ENCODE measurements at regions not wholly inside any gene's neighbourhood (a gene's known extent, or its start where the extent isn't known, plus 50 kb on each side); places are given as distances from the start of the nearest gene placed in this dataset.

DNA sequence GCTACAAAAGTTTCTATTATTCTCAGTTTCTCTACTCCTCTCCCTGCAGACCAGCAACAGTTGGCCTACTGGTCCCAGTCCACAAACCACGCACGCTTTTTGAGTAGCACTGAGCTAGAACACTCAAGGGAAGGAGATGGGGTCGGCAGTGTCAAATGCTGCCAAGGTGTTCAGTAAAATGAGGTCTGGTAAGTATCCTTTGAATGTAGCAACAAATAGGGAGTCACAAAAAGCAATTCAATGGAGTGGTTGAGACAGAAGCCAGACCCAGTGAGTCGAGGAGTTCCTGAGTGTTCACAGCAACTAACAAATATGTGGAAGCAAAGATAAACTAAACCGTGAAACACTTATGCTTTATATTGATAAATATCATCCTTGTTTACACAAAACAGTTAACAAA, 355.7 kb downstream of the MID1IP1 start:
- peak overlapping the region; percentile 38 for H3K27ac ChIP-seq
- H3K4me3 ChIP-seq, result no peak overlapping the region
- no peaks in the 10 kb centered on the region for H3K9me3 ChIP-seq (ENCODE audit: low read depth)
- TF ChIP-seq, protein P1, sequence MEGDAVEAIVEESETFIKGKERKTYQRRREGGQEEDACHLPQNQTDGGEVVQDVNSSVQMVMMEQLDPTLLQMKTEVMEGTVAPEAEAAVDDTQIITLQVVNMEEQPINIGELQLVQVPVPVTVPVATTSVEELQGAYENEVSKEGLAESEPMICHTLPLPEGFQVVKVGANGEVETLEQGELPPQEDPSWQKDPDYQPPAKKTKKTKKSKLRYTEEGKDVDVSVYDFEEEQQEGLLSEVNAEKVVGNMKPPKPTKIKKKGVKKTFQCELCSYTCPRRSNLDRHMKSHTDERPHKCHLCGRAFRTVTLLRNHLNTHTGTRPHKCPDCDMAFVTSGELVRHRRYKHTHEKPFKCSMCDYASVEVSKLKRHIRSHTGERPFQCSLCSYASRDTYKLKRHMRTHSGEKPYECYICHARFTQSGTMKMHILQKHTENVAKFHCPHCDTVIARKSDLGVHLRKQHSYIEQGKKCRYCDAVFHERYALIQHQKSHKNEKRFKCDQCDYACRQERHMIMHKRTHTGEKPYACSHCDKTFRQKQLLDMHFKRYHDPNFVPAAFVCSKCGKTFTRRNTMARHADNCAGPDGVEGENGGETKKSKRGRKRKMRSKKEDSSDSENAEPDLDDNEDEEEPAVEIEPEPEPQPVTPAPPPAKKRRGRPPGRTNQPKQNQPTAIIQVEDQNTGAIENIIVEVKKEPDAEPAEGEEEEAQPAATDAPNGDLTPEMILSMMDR (IDR thresholded peaks at IDR 0.05; ENCODE audit: low read depth, low read length), result no peak
- peaks cover 33% of the 10 kb centered on the region for H3K4me1 ChIP-seq (ENCODE audit: low read depth)
- H3K27me3 ChIP-seq, result no peaks in the 10 kb centered on the region
- no peaks in the 10 kb centered on the region for H3K36me3 ChIP-seq
- DNase-seq (ENCODE audit: low read depth in 1 of 2, low spot score in 1 of 2), result peak in 1 of 2 donors; percentile 81

DNA sequence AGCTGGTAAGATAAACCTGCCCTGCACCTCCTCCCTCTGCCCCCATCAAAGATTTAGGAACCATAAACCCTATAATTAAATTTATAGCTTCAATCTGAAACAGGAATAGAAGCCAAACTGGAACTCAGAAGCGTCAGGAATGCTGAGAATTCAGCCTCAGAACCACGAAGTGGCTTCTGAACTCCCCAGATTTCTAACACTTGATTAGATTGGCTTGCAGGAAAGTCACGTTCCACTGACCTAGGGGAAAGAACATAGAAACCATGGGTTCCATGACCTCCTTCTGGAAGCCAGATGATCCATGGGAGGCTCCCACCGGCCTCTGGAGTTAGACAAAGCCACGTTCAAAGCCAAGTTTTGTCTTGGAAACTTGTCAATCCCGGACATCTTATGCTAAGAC, 356.5 kb downstream of the MID1IP1 start:
- DNase-seq (ENCODE audit: low read depth in 1 of 2, low spot score in 1 of 2), result no peak
- no peak overlapping the region for H3K4me3 ChIP-seq
- no peaks in the 10 kb centered on the region for H3K36me3 ChIP-seq
- no peak overlapping the region for H3K27ac ChIP-seq
- H3K4me1 ChIP-seq (ENCODE audit: low read depth), result peaks cover 27% of the 10 kb centered on the region
- TF ChIP-seq, protein P1 (IDR thresholded peaks at IDR 0.05; ENCODE audit: low read depth, low read length), result no peak
- no peaks in the 10 kb centered on the region for H3K9me3 ChIP-seq (ENCODE audit: low read depth)
- no peaks in the 10 kb centered on the region for H3K27me3 ChIP-seq

DNA sequence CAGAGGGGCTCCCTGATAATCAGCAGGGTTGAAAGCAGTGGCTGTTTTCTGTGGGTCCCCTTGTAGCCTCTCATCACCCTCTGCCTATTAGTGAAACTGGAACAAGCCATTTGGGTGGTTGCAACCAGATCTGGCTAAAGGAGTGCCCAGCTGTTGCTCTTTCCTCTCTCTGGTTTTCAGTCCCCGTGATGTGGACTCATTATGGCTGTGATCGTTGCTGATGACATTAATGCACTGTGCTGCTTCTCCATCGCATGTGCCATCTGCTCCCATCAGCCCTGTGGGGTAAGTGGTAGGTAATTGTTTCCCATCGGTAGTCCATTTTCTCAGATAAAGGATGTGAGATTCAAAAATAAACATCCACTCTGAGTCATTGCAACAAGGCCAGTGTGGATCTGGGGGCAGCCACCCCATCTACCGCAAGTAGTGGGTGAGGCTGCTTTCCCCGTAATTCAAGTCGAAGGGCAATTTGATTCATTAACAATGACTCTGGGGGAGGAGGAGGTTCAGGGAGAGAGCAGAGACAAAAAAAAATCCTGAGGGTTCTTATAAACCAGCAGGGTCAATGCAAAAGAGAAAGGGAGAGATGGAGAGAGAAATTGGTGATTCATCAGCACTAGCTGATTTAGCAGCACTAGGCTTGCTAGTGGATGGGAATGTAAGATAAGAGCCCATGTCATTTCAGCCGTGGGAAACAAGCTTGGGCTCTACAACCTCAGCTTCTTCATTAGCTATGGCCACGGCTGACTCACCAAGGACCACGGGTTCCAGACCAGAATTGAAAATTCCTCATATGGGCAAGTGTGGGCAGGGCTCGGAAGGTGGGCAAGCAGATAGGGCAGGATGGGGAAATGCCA, 357.8 kb downstream of the MID1IP1 start:
- peaks cover 21% of the 10 kb centered on the region for H3K4me1 ChIP-seq (ENCODE audit: low read depth)
- TF ChIP-seq, protein P1 (IDR thresholded peaks at IDR 0.05; ENCODE audit: low read depth, low read length), result no peak
- no peaks in the 10 kb centered on the region for H3K27me3 ChIP-seq
- H3K4me3 ChIP-seq, result no peak overlapping the region
- peak in 1 of 2 donors; percentile 55 for DNase-seq (ENCODE audit: low read depth in 1 of 2, low spot score in 1 of 2)
- H3K36me3 ChIP-seq, result no peaks in the 10 kb centered on the region
- no peak overlapping the region for H3K27ac ChIP-seq
- H3K9me3 ChIP-seq (ENCODE audit: low read depth), result no peaks in the 10 kb centered on the region

DNA sequence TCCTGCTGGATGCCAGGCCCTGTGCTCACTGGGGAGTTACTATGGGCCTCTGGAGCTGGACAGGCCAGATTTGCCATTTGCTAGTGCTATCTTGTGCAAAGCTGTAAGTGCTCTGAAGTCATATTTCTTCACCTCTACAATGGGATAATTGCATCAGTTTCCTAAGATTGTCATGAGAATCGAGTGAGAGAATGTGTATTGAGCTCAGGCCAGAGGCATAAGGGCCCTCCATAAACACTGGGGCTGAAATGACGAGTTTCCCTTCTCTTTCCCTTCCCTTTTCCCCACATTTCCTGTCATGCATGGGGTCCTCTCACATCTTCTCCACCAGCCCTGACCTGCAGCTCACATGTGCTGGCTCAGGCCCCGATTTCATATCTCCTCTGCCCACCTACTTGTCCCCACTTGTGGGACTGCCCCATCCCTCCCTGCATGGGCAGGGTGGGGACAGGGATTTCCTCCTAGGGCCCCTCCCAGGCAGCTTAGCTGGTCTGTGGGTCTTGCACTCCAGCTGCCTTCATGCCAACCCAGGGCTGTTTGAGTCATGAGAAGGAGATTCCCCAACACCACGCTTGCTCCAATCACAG, 358.8 kb downstream of the MID1IP1 start:
- no peaks in the 10 kb centered on the region for H3K27me3 ChIP-seq
- TF ChIP-seq, protein P1 (IDR thresholded peaks at IDR 0.05; ENCODE audit: low read depth, low read length), result no peak
- H3K4me3 ChIP-seq, result no peak overlapping the region
- peaks cover 21% of the 10 kb centered on the region for H3K4me1 ChIP-seq (ENCODE audit: low read depth)
- H3K36me3 ChIP-seq, result no peaks in the 10 kb centered on the region
- H3K27ac ChIP-seq, result no peak overlapping the region
- H3K9me3 ChIP-seq (ENCODE audit: low read depth), result no peaks in the 10 kb centered on the region
- no peak for DNase-seq (ENCODE audit: low read depth in 1 of 2, low spot score in 1 of 2)

DNA sequence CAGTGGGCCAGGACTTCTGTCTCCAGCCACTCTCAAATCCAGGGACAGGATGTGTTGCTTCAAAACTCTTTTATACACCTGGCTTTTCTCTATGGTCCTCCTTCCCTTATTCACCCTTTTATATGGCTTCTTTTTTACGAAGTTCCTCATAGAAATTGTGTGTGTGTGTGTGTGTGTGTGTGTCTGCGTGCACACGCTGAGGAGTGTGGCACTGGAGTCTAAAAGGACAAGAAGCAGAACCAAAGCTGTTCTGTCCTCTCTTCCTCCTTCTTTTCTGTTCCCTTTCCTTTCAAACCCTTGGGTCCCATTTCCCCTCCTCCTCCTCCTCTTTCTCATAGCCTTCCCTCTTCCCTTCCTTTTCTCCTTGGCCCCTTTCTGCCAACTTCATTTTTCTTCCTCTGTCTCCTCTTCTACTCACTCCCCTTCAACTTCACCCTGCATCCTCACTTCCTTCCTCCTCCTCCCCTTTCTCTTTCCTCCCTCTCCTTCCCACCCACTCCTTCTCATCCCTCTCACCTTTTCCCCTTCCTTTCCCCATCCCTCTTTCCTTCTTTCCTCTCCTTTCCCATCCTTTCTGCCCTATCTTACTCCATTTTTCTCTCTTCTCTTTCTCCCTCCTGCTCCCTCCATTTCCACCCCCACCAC, 360.5 kb downstream of the MID1IP1 start:
- no peaks in the 10 kb centered on the region for H3K36me3 ChIP-seq
- no peak overlapping the region for H3K27ac ChIP-seq
- TF ChIP-seq, protein P1 (IDR thresholded peaks at IDR 0.05; ENCODE audit: low read depth, low read length), result no peak
- no peaks in the 10 kb centered on the region for H3K27me3 ChIP-seq
- DNase-seq (ENCODE audit: low read depth in 1 of 2, low spot score in 1 of 2), result no peak
- H3K4me1 ChIP-seq (ENCODE audit: low read depth), result peaks cover 8% of the 10 kb centered on the region
- no peaks in the 10 kb centered on the region for H3K9me3 ChIP-seq (ENCODE audit: low read depth)
- no peak overlapping the region for H3K4me3 ChIP-seq
